ENCODE measurements at regions not wholly inside any gene's neighbourhood (a gene's known extent, or its start where the extent isn't known, plus 50 kb on each side); places are given as distances from the start of the nearest gene placed in this dataset.

GRCh38 chrX:4935401-4935800 is 1222.0 kb upstream of the PRKX start:
- in situ Hi-C loops (cut with MboI; ENCODE audit: low sequenced_read_pairs): no loop called here

- in situ Hi-C loops (cut with MboI; ENCODE audit: low sequenced_read_pairs): no loop called here
These were observed 1219.3 kb upstream of the PRKX start for GRCh38 chrX:4932790-4933189.

- in situ Hi-C loops (cut with MboI; ENCODE audit: low sequenced_read_pairs): no loop called here
These were observed 1217.0 kb upstream of the PRKX start for GRCh38 chrX:4930426-4930825.

GRCh38 chrX:4925911-4926310 is 1212.5 kb upstream of the PRKX start:
- in situ Hi-C loops (cut with MboI; ENCODE audit: low sequenced_read_pairs): no loop called here

GRCh38 chrX:4909348-4909747 is 1195.9 kb upstream of the PRKX start:
- in situ Hi-C loops (cut with MboI; ENCODE audit: low sequenced_read_pairs): no loop called here

GRCh38 chrX:4905576-4905975 is 1192.1 kb upstream of the PRKX start:
- in situ Hi-C loops (cut with MboI; ENCODE audit: low sequenced_read_pairs): no loop called here

- in situ Hi-C loops (cut with MboI; ENCODE audit: low sequenced_read_pairs): no loop called here
These were observed 1167.8 kb upstream of the PRKX start for GRCh38 chrX:4881277-4881676.

GRCh38 chrX:4878640-4879039 is 1165.2 kb upstream of the PRKX start:
- in situ Hi-C loops (cut with MboI; ENCODE audit: low sequenced_read_pairs): no loop called here

GRCh38 chrX:4876268-4876667 is 1162.8 kb upstream of the PRKX start:
- in situ Hi-C loops (cut with MboI; ENCODE audit: low sequenced_read_pairs): no loop called here

GRCh38 chrX:4851534-4851933 is 1138.1 kb upstream of the PRKX start:
- in situ Hi-C loops (cut with MboI; ENCODE audit: low sequenced_read_pairs): no loop called here

- in situ Hi-C loops (cut with MboI; ENCODE audit: low sequenced_read_pairs): no loop called here
These were observed 1136.9 kb upstream of the PRKX start for GRCh38 chrX:4850312-4850711.

- in situ Hi-C loops (cut with MboI; ENCODE audit: low sequenced_read_pairs): no loop called here
These were observed 1130.9 kb upstream of the PRKX start for GRCh38 chrX:4844376-4844775.

GRCh38 chrX:4841216-4841745 is 1127.8 kb upstream of the PRKX start:
- in situ Hi-C loops (cut with MboI; ENCODE audit: low sequenced_read_pairs): no loop called here

GRCh38 chrX:4831574-4831973 is 1118.1 kb upstream of the PRKX start:
- in situ Hi-C loops (cut with MboI; ENCODE audit: low sequenced_read_pairs): no loop called here

GRCh38 chrX:4830880-4831557 is 1117.6 kb upstream of the PRKX start:
- in situ Hi-C loops (cut with MboI; ENCODE audit: low sequenced_read_pairs): no loop called here

GRCh38 chrX:4825550-4825949 is 1112.1 kb upstream of the PRKX start:
- in situ Hi-C loops (cut with MboI; ENCODE audit: low sequenced_read_pairs): no loop called here

GRCh38 chrX:4809571-4809970 is 1096.1 kb upstream of the PRKX start:
- in situ Hi-C loops (cut with MboI; ENCODE audit: low sequenced_read_pairs): no loop called here

GRCh38 chrX:4805502-4805901 is 1092.1 kb upstream of the PRKX start:
- in situ Hi-C loops (cut with MboI; ENCODE audit: low sequenced_read_pairs): no loop called here

- in situ Hi-C loops (cut with MboI; ENCODE audit: low sequenced_read_pairs): no loop called here
These were observed 1087.3 kb upstream of the PRKX start for GRCh38 chrX:4800756-4801155.

- in situ Hi-C loops (cut with MboI; ENCODE audit: low sequenced_read_pairs): no loop called here
These were observed 1074.5 kb upstream of the PRKX start for GRCh38 chrX:4787971-4788370.

GRCh38 chrX:4764888-4765287 is 1051.4 kb upstream of the PRKX start:
- in situ Hi-C loops (cut with MboI; ENCODE audit: low sequenced_read_pairs): no loop called here

GRCh38 chrX:4762196-4762595 is 1048.7 kb upstream of the PRKX start:
- in situ Hi-C loops (cut with MboI; ENCODE audit: low sequenced_read_pairs): no loop called here

Measured in HL-60/S4 (cell line).